T-helper 17 cell (primary cell): ENCODE measurements at regions not wholly inside any gene's neighbourhood (a gene's known extent, or its start where the extent isn't known, plus 50 kb on each side); places are given as distances from the start of the nearest gene placed in this dataset.

ENCODE experiments used
- ATAC-seq: fragments of 150-1000 bp; cut with Tn5 transposase; 2 replicates; pipeline ENCODE4 v1.10.0; 2021; ENCODE audit warnings: mild to moderate bottlenecking, moderate library complexity
- DNase-seq, 3 donors: peaks; one replicate each; pipeline versions ENCODE4 v3.0.0 to v3.0.0-alpha.2; 2020 to 2021
- H3K9me3 ChIP-seq: one replicate; pipeline ENCODE4 v1.7.0; 2013; ENCODE audit warnings: low read length, mild to moderate bottlenecking; ENCODE audit not compliant: control insufficient read depth, poor library complexity, severe bottlenecking
- H3K27ac Mint-ChIP-seq: one replicate; pipeline ENCODE4 v1.8.0; 2022; ENCODE audit warnings: mild to moderate bottlenecking, moderate library complexity, mixed read lengths
- H3K27me3 Mint-ChIP-seq: one replicate; pipeline ENCODE4 v1.8.0; 2022; ENCODE audit warnings: mixed read lengths
- H3K36me3 Mint-ChIP-seq: one replicate; pipeline ENCODE4 v1.8.0; 2022; ENCODE audit warnings: low read depth, mixed read lengths
- H3K4me1 Mint-ChIP-seq: one replicate; pipeline ENCODE4 v1.8.0; 2022; ENCODE audit warnings: mild to moderate bottlenecking, mixed read lengths
- H3K4me3 Mint-ChIP-seq: one replicate; pipeline ENCODE4 v1.8.0; 2022; ENCODE audit warnings: mild to moderate bottlenecking, moderate library complexity, mixed read lengths

DNA sequence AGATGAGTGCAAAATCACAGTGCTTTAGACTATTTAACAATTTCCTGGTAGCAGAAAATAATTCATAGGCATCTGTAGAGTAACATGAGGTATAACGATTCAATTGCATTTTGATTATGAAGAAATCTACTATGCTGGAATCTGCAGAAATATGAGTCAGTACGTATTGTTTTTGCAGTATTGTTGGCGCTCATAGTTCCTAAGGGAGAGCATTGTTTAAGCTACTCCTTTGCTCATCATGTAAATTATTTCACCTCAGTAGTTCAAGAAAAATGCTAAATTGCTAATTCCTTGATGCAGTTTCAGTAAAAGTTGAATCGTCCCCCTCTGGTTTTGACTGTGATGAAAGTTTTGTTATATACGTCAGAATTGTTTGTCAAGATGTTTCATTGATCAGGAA lies 458.4 kb downstream of the HINT1 start:
- ATAC-seq, result no peak
- no peak for DNase-seq

DNA sequence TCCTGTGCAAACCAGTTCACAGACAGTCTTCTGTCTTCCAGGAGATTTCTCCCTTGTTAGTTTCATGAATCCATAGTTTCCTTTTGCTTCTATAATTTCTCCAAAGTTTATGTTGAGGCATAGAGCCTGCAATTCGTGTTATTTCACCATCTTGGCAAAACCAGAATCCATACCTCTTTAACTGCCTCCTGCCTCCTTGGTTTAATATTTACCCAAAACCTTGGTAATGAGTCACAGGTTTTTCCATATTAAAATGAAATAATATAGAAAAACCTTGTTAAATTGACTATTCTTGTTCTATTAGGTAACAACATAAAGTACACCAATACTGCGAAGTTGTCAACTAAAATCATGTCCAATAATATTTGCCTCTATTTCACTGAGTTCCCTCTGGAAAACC lies 459.7 kb downstream of the HINT1 start:
- no peak overlapping the region for H3K27ac Mint-ChIP-seq
- H3K27me3 Mint-ChIP-seq, result peaks cover 13% of the 10 kb centered on the region
- ATAC-seq (no peak), DNase-seq (no peak)
- no peak overlapping the region for H3K4me3 Mint-ChIP-seq
- no peaks in the 10 kb centered on the region for H3K9me3 ChIP-seq
- no peaks in the 10 kb centered on the region for H3K36me3 Mint-ChIP-seq
- no peaks in the 10 kb centered on the region for H3K4me1 Mint-ChIP-seq

More for the DNA sequence above, 458.4 kb downstream of the HINT1 start:
- Mint-ChIP-seq H3K36me3 (no peaks in the 10 kb centered on the region), H3K4me3 (no peak overlapping the region), H3K4me1 (no peaks in the 10 kb centered on the region), H3K27me3 (peaks cover 21% of the 10 kb centered on the region), H3K27ac (no peak overlapping the region)
- H3K9me3 ChIP-seq, result no peaks in the 10 kb centered on the region

- no peaks in the 10 kb centered on the region for H3K36me3 Mint-ChIP-seq
- ATAC-seq, result no peak
Measured at GRCh38 chr5:130693509-130693908, 471.5 kb downstream of the HINT1 start.

DNA sequence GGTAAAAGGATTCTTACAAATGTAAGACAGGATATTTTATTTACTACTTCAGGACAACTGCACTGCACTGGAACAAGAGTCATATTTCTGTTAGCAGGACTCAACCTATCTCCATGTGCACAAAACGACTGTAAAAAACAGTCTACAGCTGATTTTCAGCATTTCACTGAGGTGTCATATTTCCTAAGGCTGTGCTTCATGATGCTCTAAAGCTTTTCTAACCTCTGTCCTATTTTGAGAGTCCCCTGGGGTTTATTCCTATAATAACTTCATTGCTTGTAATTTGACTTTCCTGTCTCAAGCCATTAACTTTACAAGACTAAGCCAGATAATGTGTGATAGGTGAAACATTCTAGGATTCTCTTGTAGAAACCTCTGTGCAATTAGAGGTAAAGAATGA lies 472.3 kb downstream of the HINT1 start:
- Mint-ChIP-seq H3K36me3 (no peaks in the 10 kb centered on the region), H3K4me3 (no peak overlapping the region), H3K4me1 (no peaks in the 10 kb centered on the region), H3K27ac (no peak overlapping the region), H3K27me3 (peaks cover 26% of the 10 kb centered on the region)
- ATAC-seq (no peak), DNase-seq (no peak)
- H3K9me3 ChIP-seq, result no peaks in the 10 kb centered on the region

More at GRCh38 chr5:130693509-130693908, 471.5 kb downstream of the HINT1 start:
- Mint-ChIP-seq H3K27me3 (peaks cover 32% of the 10 kb centered on the region), H3K27ac (no peak overlapping the region), H3K4me1 (no peaks in the 10 kb centered on the region), H3K4me3 (no peak overlapping the region)
- DNase-seq, result no peak
- H3K9me3 ChIP-seq, result no peaks in the 10 kb centered on the region

GRCh38 chr5:130689831-130690230 lies 475.2 kb downstream of the HINT1 start:
- H3K4me3 Mint-ChIP-seq, result no peak overlapping the region
- no peaks in the 10 kb centered on the region for H3K9me3 ChIP-seq
- no peak for ATAC-seq
- H3K27me3 Mint-ChIP-seq, result peaks cover 26% of the 10 kb centered on the region
- DNase-seq, result no peak
- H3K27ac Mint-ChIP-seq, result no peak overlapping the region
- no peaks in the 10 kb centered on the region for H3K36me3 Mint-ChIP-seq
- H3K4me1 Mint-ChIP-seq, result no peaks in the 10 kb centered on the region

DNA sequence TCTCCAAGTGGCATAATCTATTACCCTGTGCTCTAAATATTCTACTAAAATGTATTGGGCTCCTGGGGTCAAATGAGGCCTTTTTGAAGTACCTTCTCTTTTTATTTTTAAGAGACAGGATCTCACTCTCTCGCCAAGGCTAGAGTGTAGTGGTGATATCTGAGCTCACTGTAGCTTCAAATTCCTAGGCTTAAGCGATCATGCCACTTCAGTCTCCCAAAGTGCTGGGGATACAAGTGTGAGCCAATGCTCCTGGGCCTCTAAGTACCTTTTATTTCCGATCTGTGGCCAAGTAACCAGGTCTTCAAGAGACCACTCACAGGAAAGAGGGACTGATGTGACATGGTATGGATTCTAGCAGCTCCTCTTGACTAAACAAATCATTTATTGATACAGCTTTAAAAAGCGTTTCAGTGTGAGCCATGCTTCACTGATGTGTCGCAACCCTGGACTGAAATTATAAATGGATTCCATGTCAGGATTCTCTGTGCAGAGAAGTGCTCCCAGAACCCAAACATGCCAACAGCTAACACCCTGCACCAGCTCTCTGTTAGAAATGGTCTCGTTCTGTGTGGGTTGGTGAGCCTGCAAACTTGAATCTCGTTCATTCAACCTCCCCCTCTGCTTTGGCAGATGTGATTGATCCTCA lies 477.8 kb downstream of the HINT1 start:
- H3K4me1 Mint-ChIP-seq, result no peaks in the 10 kb centered on the region
- no peaks in the 10 kb centered on the region for H3K36me3 Mint-ChIP-seq
- ATAC-seq, result no peak
- peaks cover 22% of the 10 kb centered on the region for H3K27me3 Mint-ChIP-seq
- DNase-seq, result no peak
- H3K27ac Mint-ChIP-seq, result no peak overlapping the region
- H3K4me3 Mint-ChIP-seq, result no peak overlapping the region
- H3K9me3 ChIP-seq, result peaks cover 3% of the 10 kb centered on the region

- H3K27me3 Mint-ChIP-seq, result peaks cover 15% of the 10 kb centered on the region
- DNase-seq, result no peak
- H3K4me3 Mint-ChIP-seq, result no peak overlapping the region
- H3K4me1 Mint-ChIP-seq, result no peaks in the 10 kb centered on the region
- H3K27ac Mint-ChIP-seq, result no peak overlapping the region
- ATAC-seq, result no peak
- H3K9me3 ChIP-seq, result no peaks in the 10 kb centered on the region
- no peaks in the 10 kb centered on the region for H3K36me3 Mint-ChIP-seq
Measured at GRCh38 chr5:130678637-130679036, 486.4 kb downstream of the HINT1 start.

GRCh38 chr5:130666462-130666861 lies 498.6 kb downstream of the HINT1 start:
- no peak for ATAC-seq
- H3K9me3 ChIP-seq, result no peaks in the 10 kb centered on the region
- Mint-ChIP-seq H3K4me3 (no peak overlapping the region), H3K27ac (no peak overlapping the region), H3K36me3 (no peaks in the 10 kb centered on the region), H3K27me3 (no peaks in the 10 kb centered on the region), H3K4me1 (no peaks in the 10 kb centered on the region)
- no peak for DNase-seq

DNA sequence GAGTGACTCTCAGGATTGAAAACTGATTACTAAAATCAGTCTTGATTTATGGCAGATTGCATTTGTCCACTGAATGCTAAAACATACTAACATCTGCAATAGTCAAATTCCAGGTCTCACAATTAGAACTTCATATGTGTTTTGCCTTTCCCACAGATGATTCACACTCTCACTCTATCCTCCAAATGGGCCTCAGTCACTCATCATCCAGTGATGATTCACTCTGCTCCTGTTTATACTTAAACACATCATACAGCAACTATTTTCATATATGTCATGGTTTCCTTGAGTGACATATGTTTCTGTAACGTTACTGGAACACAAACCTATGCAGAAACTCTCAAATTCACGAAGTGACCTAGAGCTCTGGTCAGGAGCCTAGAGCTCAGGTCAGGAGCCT lies 512.9 kb downstream of the HINT1 start:
- H3K4me3 Mint-ChIP-seq, result no peak overlapping the region
- ATAC-seq (no peak), DNase-seq (no peak)
- H3K27ac Mint-ChIP-seq, result no peak overlapping the region
- peaks cover 2% of the 10 kb centered on the region for H3K4me1 Mint-ChIP-seq
- no peaks in the 10 kb centered on the region for H3K36me3 Mint-ChIP-seq
- peaks cover 34% of the 10 kb centered on the region for H3K27me3 Mint-ChIP-seq
- no peaks in the 10 kb centered on the region for H3K9me3 ChIP-seq

DNA sequence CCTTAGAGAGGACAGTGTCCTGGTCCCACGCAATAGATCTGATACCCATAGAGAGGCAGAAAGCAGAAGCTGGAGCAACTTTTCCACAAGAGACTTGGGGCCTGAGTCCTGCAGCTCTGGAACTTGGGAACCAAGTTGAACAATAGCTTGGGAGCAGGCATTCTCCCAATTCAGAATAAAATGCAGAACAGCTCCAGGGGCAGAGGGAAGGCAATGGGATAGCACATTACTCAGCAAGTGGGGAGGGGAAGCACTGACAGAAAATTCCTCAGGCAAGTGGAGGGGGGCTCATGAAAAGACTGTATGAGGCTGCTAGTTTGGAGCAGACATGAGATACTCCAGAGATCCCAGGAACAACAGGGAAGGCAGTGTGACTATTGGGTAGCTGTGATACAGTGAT lies 513.6 kb downstream of the HINT1 start:
- H3K9me3 ChIP-seq, result no peaks in the 10 kb centered on the region
- no peak for DNase-seq
- ATAC-seq, result no peak
- Mint-ChIP-seq H3K36me3 (no peaks in the 10 kb centered on the region), H3K4me1 (peaks cover 2% of the 10 kb centered on the region), H3K27ac (no peak overlapping the region), H3K27me3 (peaks cover 41% of the 10 kb centered on the region), H3K4me3 (no peak overlapping the region)

GRCh38 chr5:130643321-130643720 lies 521.7 kb downstream of the HINT1 start:
- ATAC-seq (no peak), DNase-seq (no peak)
- H3K36me3 Mint-ChIP-seq, result no peaks in the 10 kb centered on the region
- H3K4me1 Mint-ChIP-seq, result no peaks in the 10 kb centered on the region
- no peak overlapping the region for H3K27ac Mint-ChIP-seq
- no peaks in the 10 kb centered on the region for H3K9me3 ChIP-seq
- H3K4me3 Mint-ChIP-seq, result no peak overlapping the region
- peaks cover 23% of the 10 kb centered on the region for H3K27me3 Mint-ChIP-seq

DNA sequence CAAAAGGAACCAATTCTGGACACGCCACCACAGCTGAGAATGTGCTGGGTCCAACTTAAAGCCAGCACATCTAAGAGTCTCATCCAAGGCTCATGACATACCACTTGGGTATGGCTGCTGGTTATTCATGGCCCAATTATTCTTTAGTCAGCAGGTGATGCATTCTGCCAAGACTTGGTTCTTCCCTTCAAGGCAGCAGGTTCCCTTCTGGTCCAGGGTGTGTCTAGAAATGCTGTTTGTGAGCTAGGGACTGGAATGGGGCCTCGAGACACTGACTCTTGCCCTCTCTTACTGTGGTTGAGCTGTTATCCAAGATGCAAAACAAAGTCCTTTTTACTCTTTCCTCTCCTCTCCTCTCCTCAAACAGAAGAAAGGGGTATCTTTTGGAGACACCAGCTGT lies 522.6 kb downstream of the HINT1 start:
- no peaks in the 10 kb centered on the region for H3K36me3 Mint-ChIP-seq
- no peaks in the 10 kb centered on the region for H3K9me3 ChIP-seq
- H3K4me1 Mint-ChIP-seq, result no peaks in the 10 kb centered on the region
- peaks cover 15% of the 10 kb centered on the region for H3K27me3 Mint-ChIP-seq
- DNase-seq (no peak), ATAC-seq (no peak)
- no peak overlapping the region for H3K4me3 Mint-ChIP-seq
- no peak overlapping the region for H3K27ac Mint-ChIP-seq

- no peaks in the 10 kb centered on the region for H3K9me3 ChIP-seq
- Mint-ChIP-seq H3K27me3 (no peaks in the 10 kb centered on the region), H3K27ac (no peak overlapping the region), H3K4me1 (no peaks in the 10 kb centered on the region), H3K4me3 (no peak overlapping the region), H3K36me3 (no peaks in the 10 kb centered on the region)
- ATAC-seq (no peak), DNase-seq (no peak)
Measured at GRCh38 chr5:130627145-130627544, 537.9 kb downstream of the HINT1 start.

DNA sequence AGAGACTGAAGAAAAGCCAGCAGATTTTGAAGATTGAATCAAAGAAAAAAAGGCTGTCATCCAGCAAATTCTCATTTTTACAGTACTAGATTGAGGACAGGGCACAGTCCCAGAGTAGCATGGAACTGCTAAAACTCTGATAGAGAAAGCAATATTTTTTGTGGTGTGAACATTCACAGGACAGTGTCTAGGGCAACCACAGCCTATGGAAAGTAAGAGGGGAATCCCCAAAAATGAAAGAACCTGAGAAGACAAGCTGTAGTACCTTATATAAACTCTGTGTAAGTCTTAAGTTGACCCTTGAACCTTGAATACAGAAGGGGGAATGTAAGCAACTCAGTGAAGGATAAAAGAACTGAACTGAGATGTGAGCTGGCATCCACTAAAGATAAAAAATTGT lies 540.3 kb downstream of the HINT1 start:
- DNase-seq, result no peak
- Mint-ChIP-seq H3K27ac (no peak overlapping the region), H3K36me3 (no peaks in the 10 kb centered on the region), H3K27me3 (no peaks in the 10 kb centered on the region), H3K4me3 (no peak overlapping the region), H3K4me1 (no peaks in the 10 kb centered on the region)
- H3K9me3 ChIP-seq, result no peaks in the 10 kb centered on the region
- no peak for ATAC-seq
